ENCODE measurements at regions not wholly inside any gene's neighbourhood (a gene's known extent, or its start where the extent isn't known, plus 50 kb on each side); places are given as distances from the start of the nearest gene placed in this dataset.

DNA sequence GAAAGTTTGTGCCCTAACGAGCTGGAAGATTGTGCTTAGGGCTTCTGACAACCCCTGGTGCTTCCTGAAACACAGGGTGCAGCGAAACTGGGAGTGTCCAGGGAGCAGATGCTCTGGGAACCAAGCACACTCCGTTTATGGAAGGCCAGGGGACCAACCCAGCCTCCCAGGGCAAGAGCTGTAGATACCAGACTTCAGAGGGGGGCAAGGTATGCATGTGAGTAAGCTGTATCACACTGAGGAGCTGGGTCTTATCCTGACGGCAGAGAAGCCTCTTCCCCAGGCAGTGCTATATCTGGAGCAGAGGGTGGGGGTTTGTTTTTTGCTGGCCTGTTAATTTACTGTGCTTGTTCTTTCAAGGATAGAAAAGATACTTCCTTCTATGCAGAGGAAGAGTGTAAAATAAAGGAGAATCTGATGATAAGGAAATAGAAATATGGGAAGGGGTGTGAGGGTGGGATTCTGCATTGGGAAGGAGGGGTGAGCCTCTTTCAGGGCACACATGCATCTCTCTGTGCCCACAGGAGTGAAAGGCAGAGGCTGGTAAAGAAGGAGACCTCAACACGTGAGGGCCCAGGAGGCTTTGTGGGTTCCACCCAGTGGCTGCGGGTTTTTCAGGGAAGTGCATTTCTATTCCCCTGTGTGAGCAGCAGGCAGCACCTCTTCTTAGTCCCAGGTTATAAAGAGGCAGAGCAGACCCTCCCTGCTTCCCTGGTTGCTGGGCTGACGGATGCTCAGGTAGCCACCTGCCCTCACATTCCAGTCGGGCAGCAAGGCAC lies 314.1 kb downstream of the TCERG1L start:
- TF ChIP-seq, protein P1, sequence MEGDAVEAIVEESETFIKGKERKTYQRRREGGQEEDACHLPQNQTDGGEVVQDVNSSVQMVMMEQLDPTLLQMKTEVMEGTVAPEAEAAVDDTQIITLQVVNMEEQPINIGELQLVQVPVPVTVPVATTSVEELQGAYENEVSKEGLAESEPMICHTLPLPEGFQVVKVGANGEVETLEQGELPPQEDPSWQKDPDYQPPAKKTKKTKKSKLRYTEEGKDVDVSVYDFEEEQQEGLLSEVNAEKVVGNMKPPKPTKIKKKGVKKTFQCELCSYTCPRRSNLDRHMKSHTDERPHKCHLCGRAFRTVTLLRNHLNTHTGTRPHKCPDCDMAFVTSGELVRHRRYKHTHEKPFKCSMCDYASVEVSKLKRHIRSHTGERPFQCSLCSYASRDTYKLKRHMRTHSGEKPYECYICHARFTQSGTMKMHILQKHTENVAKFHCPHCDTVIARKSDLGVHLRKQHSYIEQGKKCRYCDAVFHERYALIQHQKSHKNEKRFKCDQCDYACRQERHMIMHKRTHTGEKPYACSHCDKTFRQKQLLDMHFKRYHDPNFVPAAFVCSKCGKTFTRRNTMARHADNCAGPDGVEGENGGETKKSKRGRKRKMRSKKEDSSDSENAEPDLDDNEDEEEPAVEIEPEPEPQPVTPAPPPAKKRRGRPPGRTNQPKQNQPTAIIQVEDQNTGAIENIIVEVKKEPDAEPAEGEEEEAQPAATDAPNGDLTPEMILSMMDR (IDR thresholded peaks at IDR 0.05) = no peak
- TF ChIP-seq POLR2A (IDR thresholded peaks at IDR 0.05) (no peak), POLR2AphosphoS5 (IDR thresholded peaks at IDR 0.05) (no peak)
